ENCODE measurements at regions not wholly inside any gene's neighbourhood (a gene's known extent, or its start where the extent isn't known, plus 50 kb on each side); places are given as distances from the start of the nearest gene placed in this dataset.

GRCh38 chr2:120871016-120871635 is 135.5 kb downstream of the GLI2 start:
- TF ChIP-seq CTCF (conservative IDR thresholded peaks at IDR 0.05; ENCODE audit: low read length) (no peak), EZH2phosphoT487 (IDR thresholded peaks at IDR 0.05; ENCODE audit: borderline replicate concordance) (no peak)
